ENCODE measurements at regions not wholly inside any gene's neighbourhood (a gene's known extent, or its start where the extent isn't known, plus 50 kb on each side); places are given as distances from the start of the nearest gene placed in this dataset.

GRCh38 chr13:89602655-89603054, 1744.8 kb upstream of the MIR17HG start:
- Histone ChIP-seq H3K27me3 (ENCODE audit: insufficient read depth, low read length) (no peaks in the 10 kb centered on the region), H3K9ac (ENCODE audit: low read length) (no peak overlapping the region), H3K23ac (ENCODE audit: low read length) (no peak overlapping the region), H4K91ac (ENCODE audit: low read depth, low read length) (no peak overlapping the region), H3K9me3 (ENCODE audit: insufficient read depth, low read depth, low read length) (peaks cover 5% of the 10 kb centered on the region), H2BK5ac (ENCODE audit: low read depth, low read length, poor library complexity) (no peak overlapping the region), H3K27ac (ENCODE audit: low read depth, low read length) (no peak overlapping the region), H3K79me2 (ENCODE audit: control insufficient read depth, insufficient read depth, low read length, poor library complexity) (no peaks in the 10 kb centered on the region), H3K18ac (ENCODE audit: low read length) (no peak overlapping the region), H3K4me3 (ENCODE audit: low read depth, low read length) (no peak overlapping the region), H3K4me2 (ENCODE audit: low read length) (no peak overlapping the region), H3K36me3 (ENCODE audit: control insufficient read depth in 1 of 2, insufficient read depth in 2 of 2, low read length in 2 of 2) (no peaks in the 10 kb centered on the region), H2BK12ac (ENCODE audit: low read length) (no peak overlapping the region), H2AFZ (ENCODE audit: insufficient read depth, low read length, poor library complexity) (no peak overlapping the region), H4K12ac (ENCODE audit: low read depth, low read length) (no peak overlapping the region), H4K8ac (ENCODE audit: low read depth, low read length) (no peak overlapping the region), H3K14ac (ENCODE audit: low read length) (no peak overlapping the region), H3K4me1 (ENCODE audit: control insufficient read depth in 1 of 2, insufficient read depth in 2 of 2, low read length in 2 of 2) (no peaks in the 10 kb centered on the region), H2AK5ac (ENCODE audit: low read length) (no peak overlapping the region), H3K4ac (ENCODE audit: low read depth, low read length) (no peak overlapping the region), H3K79me1 (ENCODE audit: low read length) (no peaks in the 10 kb centered on the region), H2BK120ac (ENCODE audit: insufficient read depth, low read length, poor library complexity) (no peak overlapping the region)
- no peak for DNase-seq
- no CpG with 5 or more reads among the region's 3 CpGs for WGBS (ENCODE audit: extremely low coverage, insufficient coverage, insufficient read length)

DNA sequence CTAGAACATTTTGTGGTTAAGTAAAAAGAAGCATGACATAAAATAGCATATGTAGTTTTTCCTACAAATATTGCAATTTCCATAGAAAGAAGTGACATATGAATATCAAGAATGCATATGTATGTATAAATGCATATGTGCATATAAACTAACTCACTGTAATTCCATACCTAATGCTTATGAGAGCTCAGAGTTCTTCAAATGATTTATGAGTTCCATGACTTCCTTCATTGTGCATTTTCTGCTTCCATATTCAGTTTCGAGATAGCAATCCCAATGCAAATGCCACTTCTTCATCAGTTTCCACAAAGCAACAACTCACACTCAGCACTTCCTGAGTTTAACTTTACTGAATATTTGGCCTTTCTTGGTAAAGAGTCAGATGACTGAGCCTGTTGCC, 1744.3 kb upstream of the MIR17HG start:
- Histone ChIP-seq H2AK5ac (ENCODE audit: low read length) (no peak overlapping the region), H3K4ac (ENCODE audit: low read depth, low read length) (no peak overlapping the region), H2BK120ac (ENCODE audit: insufficient read depth, low read length, poor library complexity) (no peak overlapping the region), H3K27ac (ENCODE audit: low read depth, low read length) (no peak overlapping the region), H2AFZ (ENCODE audit: insufficient read depth, low read length, poor library complexity) (no peak overlapping the region), H2BK5ac (ENCODE audit: low read depth, low read length, poor library complexity) (no peak overlapping the region), H3K79me1 (ENCODE audit: low read length) (no peaks in the 10 kb centered on the region), H2BK12ac (ENCODE audit: low read length) (no peak overlapping the region), H4K12ac (ENCODE audit: low read depth, low read length) (no peak overlapping the region), H3K9me3 (ENCODE audit: insufficient read depth, low read depth, low read length) (peaks cover 5% of the 10 kb centered on the region), H3K9ac (ENCODE audit: low read length) (no peak overlapping the region), H3K79me2 (ENCODE audit: control insufficient read depth, insufficient read depth, low read length, poor library complexity) (no peaks in the 10 kb centered on the region), H4K91ac (ENCODE audit: low read depth, low read length) (no peak overlapping the region), H3K18ac (ENCODE audit: low read length) (no peak overlapping the region), H3K4me3 (ENCODE audit: low read depth, low read length) (no peak overlapping the region), H3K27me3 (ENCODE audit: insufficient read depth, low read length) (no peaks in the 10 kb centered on the region), H4K8ac (ENCODE audit: low read depth, low read length) (no peak overlapping the region), H3K23ac (ENCODE audit: low read length) (no peak overlapping the region), H3K36me3 (ENCODE audit: control insufficient read depth in 1 of 2, insufficient read depth in 2 of 2, low read length in 2 of 2) (no peaks in the 10 kb centered on the region), H3K4me2 (ENCODE audit: low read length) (no peak overlapping the region), H3K14ac (ENCODE audit: low read length) (no peak overlapping the region), H3K4me1 (ENCODE audit: control insufficient read depth in 1 of 2, insufficient read depth in 2 of 2, low read length in 2 of 2) (no peaks in the 10 kb centered on the region)
- WGBS (ENCODE audit: extremely low coverage, insufficient coverage, insufficient read length) = no CpG with 5 or more reads among the region's 1 CpG
- DNase-seq = no peak

DNA sequence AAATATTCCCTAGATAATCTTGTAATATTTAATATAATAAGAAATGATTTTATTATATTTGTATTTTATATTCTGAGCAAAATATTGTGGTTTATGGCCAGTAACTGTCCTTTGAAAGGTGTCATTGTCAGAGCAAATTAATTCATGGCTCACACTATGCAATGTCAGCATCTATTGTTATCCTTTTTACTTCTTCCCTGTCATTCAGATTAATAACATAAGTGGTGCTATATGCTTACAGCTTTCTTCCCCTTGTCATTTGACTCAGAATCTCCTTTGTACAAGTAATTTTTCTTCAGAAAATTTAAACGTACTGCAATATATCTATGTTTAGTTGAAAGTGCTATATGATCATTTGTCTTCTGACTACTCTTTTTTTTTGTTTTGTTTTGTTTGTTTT, 1738.2 kb upstream of the MIR17HG start:
- Histone ChIP-seq H2BK5ac (ENCODE audit: low read depth, low read length, poor library complexity) (no peak overlapping the region), H4K8ac (ENCODE audit: low read depth, low read length) (no peak overlapping the region), H3K4me2 (ENCODE audit: low read length) (no peak overlapping the region), H2BK120ac (ENCODE audit: insufficient read depth, low read length, poor library complexity) (no peak overlapping the region), H3K4me3 (ENCODE audit: low read depth, low read length) (no peak overlapping the region), H3K79me1 (ENCODE audit: low read length) (no peaks in the 10 kb centered on the region), H3K27me3 (ENCODE audit: insufficient read depth, low read length) (no peaks in the 10 kb centered on the region), H3K14ac (ENCODE audit: low read length) (no peak overlapping the region), H2BK12ac (ENCODE audit: low read length) (no peak overlapping the region), H3K79me2 (ENCODE audit: control insufficient read depth, insufficient read depth, low read length, poor library complexity) (no peaks in the 10 kb centered on the region), H3K4ac (ENCODE audit: low read depth, low read length) (no peak overlapping the region), H3K18ac (ENCODE audit: low read length) (no peak overlapping the region), H4K12ac (ENCODE audit: low read depth, low read length) (no peak overlapping the region), H3K9ac (ENCODE audit: low read length) (no peak overlapping the region), H3K36me3 (ENCODE audit: control insufficient read depth in 1 of 2, insufficient read depth in 2 of 2, low read length in 2 of 2) (no peaks in the 10 kb centered on the region), H3K9me3 (ENCODE audit: insufficient read depth, low read depth, low read length) (peaks cover 5% of the 10 kb centered on the region), H3K4me1 (ENCODE audit: control insufficient read depth in 1 of 2, insufficient read depth in 2 of 2, low read length in 2 of 2) (no peaks in the 10 kb centered on the region), H2AFZ (ENCODE audit: insufficient read depth, low read length, poor library complexity) (no peak overlapping the region), H3K27ac (ENCODE audit: low read depth, low read length) (no peak overlapping the region), H3K23ac (ENCODE audit: low read length) (no peak overlapping the region), H4K91ac (ENCODE audit: low read depth, low read length) (no peak overlapping the region), H2AK5ac (ENCODE audit: low read length) (no peak overlapping the region)
- no CpG with 5 or more reads among the region's 1 CpG for WGBS (ENCODE audit: extremely low coverage, insufficient coverage, insufficient read length)
- no peak for DNase-seq

DNA sequence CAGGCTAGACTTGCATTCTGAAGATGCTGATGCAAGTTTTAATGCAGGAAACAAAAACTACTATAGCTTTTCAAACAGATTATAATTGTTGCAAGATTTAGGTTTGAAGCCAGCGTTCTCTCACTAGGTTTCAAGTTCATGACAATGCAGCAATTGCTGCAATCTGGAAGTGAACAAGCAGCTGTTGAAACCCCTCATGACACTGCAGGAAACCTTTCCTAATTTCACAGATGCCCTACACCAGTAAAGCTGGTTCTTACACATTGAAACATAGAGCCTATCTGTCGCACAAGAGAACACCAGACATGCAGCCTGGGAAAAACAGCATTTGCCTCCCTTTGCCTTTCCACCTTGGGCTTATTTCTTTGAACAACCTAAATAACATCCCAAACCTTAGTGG, 1737.2 kb upstream of the MIR17HG start:
- Histone ChIP-seq H2BK120ac (ENCODE audit: insufficient read depth, low read length, poor library complexity) (no peak overlapping the region), H3K36me3 (ENCODE audit: control insufficient read depth in 1 of 2, insufficient read depth in 2 of 2, low read length in 2 of 2) (no peaks in the 10 kb centered on the region), H3K27me3 (ENCODE audit: insufficient read depth, low read length) (no peaks in the 10 kb centered on the region), H3K4me2 (ENCODE audit: low read length) (no peak overlapping the region), H3K9me3 (ENCODE audit: insufficient read depth, low read depth, low read length) (peaks cover 5% of the 10 kb centered on the region), H2BK5ac (ENCODE audit: low read depth, low read length, poor library complexity) (no peak overlapping the region), H3K18ac (ENCODE audit: low read length) (no peak overlapping the region), H3K14ac (ENCODE audit: low read length) (no peak overlapping the region), H2AFZ (ENCODE audit: insufficient read depth, low read length, poor library complexity) (no peak overlapping the region), H3K23ac (ENCODE audit: low read length) (no peak overlapping the region), H3K4ac (ENCODE audit: low read depth, low read length) (no peak overlapping the region), H2BK12ac (ENCODE audit: low read length) (no peak overlapping the region), H3K79me1 (ENCODE audit: low read length) (no peaks in the 10 kb centered on the region), H4K91ac (ENCODE audit: low read depth, low read length) (no peak overlapping the region), H3K4me3 (ENCODE audit: low read depth, low read length) (no peak overlapping the region), H3K9ac (ENCODE audit: low read length) (no peak overlapping the region), H4K8ac (ENCODE audit: low read depth, low read length) (no peak overlapping the region), H3K27ac (ENCODE audit: low read depth, low read length) (no peak overlapping the region), H2AK5ac (ENCODE audit: low read length) (no peak overlapping the region), H3K4me1 (ENCODE audit: control insufficient read depth in 1 of 2, insufficient read depth in 2 of 2, low read length in 2 of 2) (no peaks in the 10 kb centered on the region), H4K12ac (ENCODE audit: low read depth, low read length) (no peak overlapping the region), H3K79me2 (ENCODE audit: control insufficient read depth, insufficient read depth, low read length, poor library complexity) (no peaks in the 10 kb centered on the region)
- WGBS (ENCODE audit: extremely low coverage, insufficient coverage, insufficient read length) = no CpG with 5 or more reads among the region's 2 CpGs
- DNase-seq = no peak

Measured in trophoblast cell (in vitro differentiated cells and primary cell).